H9 (cell line): ENCODE measurements at regions not wholly inside any gene's neighbourhood (a gene's known extent, or its start where the extent isn't known, plus 50 kb on each side); places are given as distances from the start of the nearest gene placed in this dataset.

Experiments
- DNase-seq: peaks from one replicate; pipeline ENCODE4 v3.0.0-alpha.2; 2017
- H2AFZ ChIP-seq: one replicate; pipeline ENCODE4 v1.6.1; 2013; ENCODE audit warnings: mild to moderate bottlenecking, low read length, control low read depth, moderate library complexity
- H2AK5ac ChIP-seq: 2 replicates; pipeline ENCODE4 v1.6.1; 2013; ENCODE audit warnings: low read length, control low read depth, mixed read lengths; ENCODE audit not compliant: insufficient read length
- H2BK120ac ChIP-seq: one replicate; pipeline ENCODE4 v1.6.1; 2013; ENCODE audit warnings: low read depth, mild to moderate bottlenecking, low read length, control low read depth, inconsistent platforms; ENCODE audit not compliant: poor library complexity, severe bottlenecking
- H2BK12ac ChIP-seq: 2 replicates; pipeline ENCODE4 v1.6.1; 2013; ENCODE audit warnings: low read length, control low read depth, mixed read lengths, low read depth; ENCODE audit not compliant: insufficient read length
- H2BK15ac ChIP-seq: 2 replicates; pipeline ENCODE4 v1.6.1; 2013; ENCODE audit warnings: low read depth, low read length, control low read depth
- H2BK20ac ChIP-seq: one replicate; pipeline ENCODE4 v1.6.1; 2013; ENCODE audit warnings: low read depth, mild to moderate bottlenecking, low read length, control low read depth, inconsistent platforms; ENCODE audit not compliant: poor library complexity, severe bottlenecking
- H2BK5ac ChIP-seq: 2 replicates; pipeline ENCODE4 v1.6.1; 2013; ENCODE audit warnings: low read length, control low read depth, mixed read lengths; ENCODE audit not compliant: insufficient read length
- H3K14ac ChIP-seq: 2 replicates; pipeline ENCODE4 v1.6.1; 2013; ENCODE audit warnings: low read length, control low read depth; ENCODE audit not compliant: insufficient read depth
- H3K18ac ChIP-seq: 2 replicates; pipeline ENCODE4 v1.6.1; 2013; ENCODE audit warnings: low read depth, mild to moderate bottlenecking, mixed read lengths, low read length, control low read depth; ENCODE audit not compliant: insufficient read length
- H3K23ac ChIP-seq: 2 replicates; pipeline ENCODE4 v1.6.1; 2013; ENCODE audit warnings: low read length, control low read depth, mixed read lengths, low read depth; ENCODE audit not compliant: insufficient read length
- H3K23me2 ChIP-seq: 2 replicates; pipeline ENCODE4 v1.6.1; 2013; ENCODE audit warnings: low read depth, mild to moderate bottlenecking, mixed read lengths, low read length, control low read depth; ENCODE audit not compliant: insufficient read length, poor library complexity, severe bottlenecking
- H3K27ac ChIP-seq: 2 replicates; pipeline ENCODE4 v1.5.1; 2013; ENCODE audit warnings: low read length, control low read depth, mixed read lengths, low read depth; ENCODE audit not compliant: insufficient read length
- H3K27me3 ChIP-seq: 2 replicates; pipeline ENCODE4 v1.6.1; 2013; ENCODE audit warnings: low read length, control low read depth, inconsistent platforms; ENCODE audit not compliant: insufficient read depth
- H3K4ac ChIP-seq: 2 replicates; pipeline ENCODE4 v1.6.1; 2013; ENCODE audit warnings: low read depth, mild to moderate bottlenecking, control low read depth, inconsistent platforms, low read length, moderate library complexity
- H3K4me1 ChIP-seq: 2 replicates; pipeline ENCODE4 v1.6.1; 2013; ENCODE audit warnings: low read length, control low read depth, inconsistent platforms; ENCODE audit not compliant: insufficient read depth
- H3K4me2 ChIP-seq: 2 replicates; pipeline ENCODE4 v1.6.1; 2013; ENCODE audit warnings: low read length, control low read depth, mixed read lengths; ENCODE audit not compliant: insufficient read length, insufficient read depth
- H3K56ac ChIP-seq: 2 replicates; pipeline ENCODE4 v1.6.1; 2013; ENCODE audit warnings: low read depth, mild to moderate bottlenecking, mixed read lengths, low read length, control low read depth; ENCODE audit not compliant: insufficient read length
- H3K79me1 ChIP-seq: 2 replicates; pipeline ENCODE4 v1.6.1; 2013; ENCODE audit warnings: low read depth, mild to moderate bottlenecking, moderate library complexity, low read length, control low read depth, inconsistent platforms; ENCODE audit not compliant: insufficient read depth, poor library complexity, severe bottlenecking
- H3K79me2 ChIP-seq: 2 replicates; pipeline ENCODE4 v1.6.1; 2013; ENCODE audit warnings: low read length, control low read depth, inconsistent platforms; ENCODE audit not compliant: insufficient read depth
- H3K9ac ChIP-seq: 2 replicates; pipeline ENCODE4 v1.6.1; 2013; ENCODE audit warnings: low read length, control low read depth, mixed read lengths; ENCODE audit not compliant: insufficient read length; ENCODE audit errors: extremely low read depth
- H3K9me3 ChIP-seq: one replicate; pipeline ENCODE4 v1.6.1; 2013; ENCODE audit warnings: low read depth, low read length, inconsistent platforms; ENCODE audit not compliant: control insufficient read depth
- H3T11ph ChIP-seq: one replicate; pipeline ENCODE4 v1.6.1; 2013; ENCODE audit warnings: mild to moderate bottlenecking, low read length, control low read depth, inconsistent platforms
- H4K20me1 ChIP-seq: one replicate; pipeline ENCODE4 v1.6.1; 2013; ENCODE audit not compliant: control insufficient read depth, insufficient read length, insufficient read depth
- H4K5ac ChIP-seq: 2 replicates; pipeline ENCODE4 v1.6.1; 2013; ENCODE audit warnings: low read depth, mild to moderate bottlenecking, mixed read lengths, low read length, control low read depth; ENCODE audit not compliant: insufficient read length
- H4K8ac ChIP-seq: replicated peaks from 2 replicates; pipeline ENCODE4 v1.6.1; 2013; ENCODE audit warnings: low read length, control low read depth, mixed read lengths, low read depth; ENCODE audit not compliant: insufficient read length
- H4K91ac ChIP-seq: 2 replicates; pipeline ENCODE4 v1.6.1; 2013; ENCODE audit warnings: low read depth, mild to moderate bottlenecking, moderate library complexity, mixed read lengths, low read length, control low read depth; ENCODE audit not compliant: insufficient read length
- H3K27ac Mint-ChIP-seq, 3 experiments: 2 replicates in 2 of 3; 3 replicates in 1 of 3; pipeline ENCODE4 v1.8.0; 2020 to 2021; ENCODE audit warnings: mixed read lengths in 3 of 3, mild to moderate bottlenecking in 1 of 3, moderate library complexity in 1 of 3
- H3K27me3 Mint-ChIP-seq: 2 replicates; pipeline ENCODE4 v1.8.0; 2021; ENCODE audit warnings: low read depth, mild to moderate bottlenecking, moderate library complexity, mixed read lengths
- H3K36me3 Mint-ChIP-seq, 3 experiments: 2 replicates in 2 of 3; 3 replicates in 1 of 3; pipeline ENCODE4 v1.8.0; 2020 to 2021; ENCODE audit warnings: low read depth in 3 of 3, mixed read lengths in 3 of 3; ENCODE audit not compliant: insufficient read depth in 1 of 3
- H3K4me1 Mint-ChIP-seq, 2 experiments: 2 replicates each; pipeline ENCODE4 v1.8.0; 2020; ENCODE audit warnings: mixed read lengths in 2 of 2
- H3K4me3 Mint-ChIP-seq, 2 experiments: 2 replicates in 1 of 2; 3 replicates in 1 of 2; pipeline ENCODE4 v1.8.0; 2020 to 2021; ENCODE audit warnings: mild to moderate bottlenecking in 2 of 2, mixed read lengths in 2 of 2, moderate library complexity in 1 of 2
- H3K9me3 Mint-ChIP-seq, 2 experiments: 2 replicates in 1 of 2; 3 replicates in 1 of 2; pipeline ENCODE4 v1.8.0; 2020; ENCODE audit warnings: mild to moderate bottlenecking in 2 of 2, mixed read lengths in 2 of 2, moderate library complexity in 1 of 2
- WGBS: extraction: QIAGEN DNeasy Blood & Tissue Kit; methylation state at CpG from one replicate; pipeline ENCODE4 v1.1.7; 2013; ENCODE audit warnings: missing lambda C conversion rate, low lambda C conversion rate, mixed read lengths; ENCODE audit not compliant: insufficient read length; ENCODE audit errors: extremely low coverage; 5-methylcytosine and 5-hydroxymethylcytosine counted together
- TF ChIP-seq, protein P1 (sequence below): fragments of 200-600 bp; sonication (generic); conservative IDR thresholded peaks from 3 replicates; pipeline ENCODE4 v1.8.0; 2021; ENCODE audit warnings: antibody characterized with exemption, mild to moderate bottlenecking

DNA sequence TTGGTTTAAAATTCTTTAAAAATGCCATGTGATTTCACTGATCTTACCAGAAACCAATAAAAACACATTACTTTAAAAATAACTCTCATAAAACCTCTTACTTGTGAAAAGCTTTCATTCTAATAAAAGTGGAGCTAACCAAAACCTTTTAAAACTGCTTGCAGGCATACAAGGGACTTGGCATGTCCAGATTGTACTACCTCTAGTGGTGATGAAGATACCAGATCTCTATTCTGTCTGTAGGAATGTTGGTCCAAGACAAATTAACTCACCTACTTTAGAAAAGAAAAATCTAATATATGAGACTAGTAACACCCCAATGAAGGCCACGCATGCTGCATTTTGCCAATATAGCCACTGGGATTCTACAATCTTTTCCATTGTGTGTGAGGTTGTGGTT lies 151.0 kb upstream of the SALL1 start:
- H4K20me1 ChIP-seq = no peaks in the 10 kb centered on the region
- no peaks in the 10 kb centered on the region for H3K27me3 ChIP-seq
- H3K79me2 ChIP-seq = no peaks in the 10 kb centered on the region
- no peak overlapping the region for H3K9ac ChIP-seq
- DNase-seq = no peak
- H3K56ac ChIP-seq = no peak overlapping the region
- H3K9me3 ChIP-seq = peaks cover 12% of the 10 kb centered on the region
- no peak overlapping the region for H3K14ac ChIP-seq
- no peak overlapping the region for H4K91ac ChIP-seq
- H2BK12ac ChIP-seq = no peak overlapping the region
- Mint-ChIP-seq H3K4me3 (no peak overlapping the region), H3K27ac (no peak overlapping the region), H3K27me3 (no peaks in the 10 kb centered on the region), H3K9me3 (peaks cover 19 to 20% of the 10 kb centered on the region in 2 experiments), H3K4me1 (peaks cover 10 to 11% of the 10 kb centered on the region in 2 experiments), H3K36me3 (peaks cover 7 to 21% (median 15%) of the 10 kb centered on the region in 3 experiments; a peak in 6 of 7 replicates)
- H3K4ac ChIP-seq = no peak overlapping the region
- H3K18ac ChIP-seq = no peak overlapping the region
- WGBS = no CpG with 5 or more reads among the region's 1 CpG
- H3K4me1 ChIP-seq = no peaks in the 10 kb centered on the region
- TF ChIP-seq, protein P1, sequence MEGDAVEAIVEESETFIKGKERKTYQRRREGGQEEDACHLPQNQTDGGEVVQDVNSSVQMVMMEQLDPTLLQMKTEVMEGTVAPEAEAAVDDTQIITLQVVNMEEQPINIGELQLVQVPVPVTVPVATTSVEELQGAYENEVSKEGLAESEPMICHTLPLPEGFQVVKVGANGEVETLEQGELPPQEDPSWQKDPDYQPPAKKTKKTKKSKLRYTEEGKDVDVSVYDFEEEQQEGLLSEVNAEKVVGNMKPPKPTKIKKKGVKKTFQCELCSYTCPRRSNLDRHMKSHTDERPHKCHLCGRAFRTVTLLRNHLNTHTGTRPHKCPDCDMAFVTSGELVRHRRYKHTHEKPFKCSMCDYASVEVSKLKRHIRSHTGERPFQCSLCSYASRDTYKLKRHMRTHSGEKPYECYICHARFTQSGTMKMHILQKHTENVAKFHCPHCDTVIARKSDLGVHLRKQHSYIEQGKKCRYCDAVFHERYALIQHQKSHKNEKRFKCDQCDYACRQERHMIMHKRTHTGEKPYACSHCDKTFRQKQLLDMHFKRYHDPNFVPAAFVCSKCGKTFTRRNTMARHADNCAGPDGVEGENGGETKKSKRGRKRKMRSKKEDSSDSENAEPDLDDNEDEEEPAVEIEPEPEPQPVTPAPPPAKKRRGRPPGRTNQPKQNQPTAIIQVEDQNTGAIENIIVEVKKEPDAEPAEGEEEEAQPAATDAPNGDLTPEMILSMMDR = no peak
- H2BK15ac ChIP-seq = no peak overlapping the region
- H3K23me2 ChIP-seq = no peaks in the 10 kb centered on the region
- H2BK120ac ChIP-seq = no peak overlapping the region
- H2BK20ac ChIP-seq = no peak overlapping the region
- no peak overlapping the region for H3K27ac ChIP-seq
- H3K79me1 ChIP-seq = no peaks in the 10 kb centered on the region
- no peak overlapping the region for H2BK5ac ChIP-seq
- no peak overlapping the region for H2AFZ ChIP-seq
- H4K8ac ChIP-seq = no peak overlapping the region
- no peak overlapping the region for H4K5ac ChIP-seq
- H3K23ac ChIP-seq = no peak overlapping the region
- H2AK5ac ChIP-seq = no peak overlapping the region
- no peak overlapping the region for H3T11ph ChIP-seq
- H3K4me2 ChIP-seq = no peak overlapping the region
